A673 (cell line): ENCODE measurements at regions not wholly inside any gene's neighbourhood (a gene's known extent, or its start where the extent isn't known, plus 50 kb on each side); places are given as distances from the start of the nearest gene placed in this dataset.
"Not testable (repeated sequence)": the region's sequence is repeated elsewhere in the genome, so short reads cannot be mapped to it uniquely, and the experiment has no call there.

Experiments
- CTCF ChIP-seq: fragments of 300-800, 200-600 bp; sonication (generic); conservative IDR thresholded peaks from 2 replicates; pipeline ENCODE4 v1.5.1; 2017; ENCODE audit warnings: low read depth, mild to moderate bottlenecking, antibody characterized with exemption, low read length, moderate library complexity, mixed read lengths
- EZH2 ChIP-seq: fragments of 200-600 bp; sonication (generic); IDR thresholded peaks from 2 replicates; pipeline ENCODE4 v1.6.1; 2017; ENCODE audit warnings: borderline replicate concordance, low read depth, mild to moderate bottlenecking, mixed read lengths, antibody characterized with exemption, low read length; ENCODE audit not compliant: poor library complexity, severe bottlenecking

GRCh38 chr2:90173081-90173480 lies 1481.6 kb downstream of the RPIA start:
- TF ChIP-seq CTCF, EZH2: not testable (repeated sequence)
